H1 (cell line): ENCODE measurements at regions not wholly inside any gene's neighbourhood (a gene's known extent, or its start where the extent isn't known, plus 50 kb on each side); places are given as distances from the start of the nearest gene placed in this dataset.

ENCODE experiments used
- BCL11A ChIP-seq, 2 experiments: IDR thresholded peaks; one replicate each; pipeline ENCODE4 v1.6.1; 2011; ENCODE audit warnings: low read depth in 2 of 2, low read length in 2 of 2, mild to moderate bottlenecking in 2 of 2
- FOSL1 ChIP-seq: IDR thresholded peaks from 2 replicates; pipeline ENCODE4 v1.6.1; 2011; ENCODE audit warnings: mild to moderate bottlenecking, low read depth, low read length, moderate library complexity; ENCODE audit not compliant: insufficient read depth
- RNF2 ChIP-seq: fragments of 200-900, 300-1000 bp; sonication (generic); IDR thresholded peaks from 2 replicates; pipeline ENCODE4 v1.7.1; 2016; ENCODE audit warnings: borderline replicate concordance, low read depth, mild to moderate bottlenecking, antibody characterized with exemption, low read length; ENCODE audit not compliant: poor library complexity, severe bottlenecking; ENCODE audit errors: missing control alignments
- TAF7 ChIP-seq: optimal IDR thresholded peaks from 2 replicates; pipeline ENCODE3; 2011; ENCODE audit warnings: low read depth, mild to moderate bottlenecking, inconsistent platforms, low read length, moderate library complexity, borderline replicate concordance

DNA sequence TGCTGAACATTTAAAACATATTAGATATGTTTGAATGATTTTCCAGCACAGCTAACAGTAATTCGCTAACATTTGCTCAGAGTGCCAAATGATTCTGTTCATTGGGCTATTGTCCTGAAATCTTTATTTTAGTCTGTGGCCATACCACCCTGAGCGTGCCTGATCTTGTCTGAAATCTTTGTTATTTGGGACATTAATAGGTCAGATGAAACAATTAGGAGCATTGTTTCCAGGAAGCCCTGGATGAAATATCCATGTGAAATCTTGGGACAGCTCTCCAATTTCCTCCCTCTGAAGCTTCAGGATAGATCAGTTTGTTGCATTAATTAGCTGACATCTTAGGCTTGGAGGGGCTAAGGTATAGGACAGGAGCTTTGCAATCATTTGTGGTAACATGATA, 512.0 kb downstream of the KIF20B start (continued):
- TF ChIP-seq TAF7 (no peak), BCL11A (IDR thresholded peaks at IDR 0.05; ENCODE audit: low read depth in 2 of 2, low read length in 2 of 2) (no peak), FOSL1 (no peak), RNF2 (no peak)
- TF ChIP-seq, all 59 proteins: peak for 0
